Adrenal gland (tissue), 5 donors: ENCODE measurements at regions not wholly inside any gene's neighbourhood (a gene's known extent, or its start where the extent isn't known, plus 50 kb on each side); places are given as distances from the start of the nearest gene placed in this dataset.

Source experiments
- CTCF ChIP-seq, 6 experiments: fragments of 450-650 bp in 4 of 6; fragments of 200-600 bp in 2 of 6; sonication (generic) in 1 of 6; IDR thresholded peaks; 1 replicate in 5 of 6; 2 replicates in 1 of 6; pipeline versions ENCODE4 v1.5.1 to v1.8.0; 2016 to 2021; ENCODE audit warnings: antibody characterized with exemption in 6 of 6, mild to moderate bottlenecking in 2 of 6, moderate library complexity in 1 of 6
- POLR2A ChIP-seq, 2 donors: fragments of 450-650 bp; IDR thresholded peaks; one replicate each; pipeline ENCODE4 v1.6.1; 2017; ENCODE audit warnings: antibody characterized with exemption in 2 of 2, mild to moderate bottlenecking in 2 of 2, moderate library complexity in 1 of 2
- donor health status: DM: no; HTN: no; CAD: no.

GRCh38 chr10:91042069-91042468 is 121.2 kb upstream of the ANKRD1 start:
- TF ChIP-seq CTCF (IDR thresholded peaks at IDR 0.05): no peak
- no peak for TF ChIP-seq POLR2A (IDR thresholded peaks at IDR 0.05)
